Retinal pigment epithelial cell (primary cell): ENCODE measurements at regions not wholly inside any gene's neighbourhood (a gene's known extent, or its start where the extent isn't known, plus 50 kb on each side); places are given as distances from the start of the nearest gene placed in this dataset.

ENCODE experiments used
- DNase-seq: peaks from one replicate; pipeline ENCODE4 v3.0.0-alpha.2; 2010; ENCODE audit warnings: low read depth
- H3K4me3 ChIP-seq: 2 replicates; pipeline ENCODE4 v1.5.1; 2011; ENCODE audit warnings: mild to moderate bottlenecking, low read length, control low read depth, moderate library complexity
- CTCF ChIP-seq: conservative IDR thresholded peaks from 2 replicates; pipeline ENCODE4 v1.5.1; 2011; ENCODE audit warnings: low read depth, low read length, control low read depth, inconsistent platforms

GRCh38 chr2:157067562-157067961, 189.9 kb upstream of the GALNT5 start:
- TF ChIP-seq CTCF: no peak
- H3K4me3 ChIP-seq: no peak overlapping the region
- DNase-seq: no peak

GRCh38 chr2:157068237-157068636, 189.3 kb upstream of the GALNT5 start:
- no peak for DNase-seq
- no peak overlapping the region for H3K4me3 ChIP-seq
- TF ChIP-seq CTCF: no peak

GRCh38 chr2:157075924-157076323, 181.6 kb upstream of the GALNT5 start:
- DNase-seq: no peak
- TF ChIP-seq CTCF: no peak
- H3K4me3 ChIP-seq: no peak overlapping the region

GRCh38 chr2:157076526-157077161, 180.9 kb upstream of the GALNT5 start:
- DNase-seq: no peak

GRCh38 chr2:157077753-157078350, 179.7 kb upstream of the GALNT5 start:
- no peak overlapping the region for H3K4me3 ChIP-seq
- no peak for TF ChIP-seq CTCF
- no peak for DNase-seq

More at GRCh38 chr2:157076526-157077161, 180.9 kb upstream of the GALNT5 start:
- no peak overlapping the region for H3K4me3 ChIP-seq
- TF ChIP-seq CTCF: no peak

- DNase-seq: no peak
- H3K4me3 ChIP-seq: no peak overlapping the region
- TF ChIP-seq CTCF: no peak
Observed at GRCh38 chr2:157082950-157083349, 174.6 kb upstream of the GALNT5 start.

- no peak for TF ChIP-seq CTCF
- no peak for DNase-seq
- no peak overlapping the region for H3K4me3 ChIP-seq
Observed at GRCh38 chr2:157085522-157085921, 172.0 kb upstream of the GALNT5 start.
